Smooth muscle cell of the brain vasculature (primary cell): ENCODE measurements at regions not wholly inside any gene's neighbourhood (a gene's known extent, or its start where the extent isn't known, plus 50 kb on each side); places are given as distances from the start of the nearest gene placed in this dataset.

Experiments used
- DNase-seq: peaks from one replicate; pipeline ENCODE4 v3.0.0-alpha.2; 2012; ENCODE audit warnings: low read depth, low spot score

- DNase-seq, result peak; percentile 35
Observed at GRCh38 chr6:99868074-99868702, 125.8 kb downstream of the MCHR2 start.
